HepG2 (cell line): ENCODE measurements at regions not wholly inside any gene's neighbourhood (a gene's known extent, or its start where the extent isn't known, plus 50 kb on each side); places are given as distances from the start of the nearest gene placed in this dataset.

ENCODE experiments used
- ATAC-seq: fragments of 200-7000 bp; cut with Tn5 transposase; 3 replicates; pipeline ENCODE4 v1.9.1; 2020; ENCODE audit warnings: mild to moderate bottlenecking, moderate library complexity
- BruUV-seq: library from RNA; stranded (reverse); fragments of 400-500 nt; replicated peaks from 2 replicates; lab custom pipeline; 2021; lab: Mats Ljungman, UMichigan
- CTCF ChIA-PET: fragments of 300-600 bp; formaldehyde crosslinking; extraction: SDS; loops from one replicate; lab custom pipeline; 2021; ENCODE audit warnings: low total read pairs, inconsistent platforms, low intra/inter-chr PET ratio; lab: Yijun Ruan, JAX
- POLR2A ChIA-PET: fragments of 350-600 bp; sonication (Branson Sonifier 250); formaldehyde crosslinking; loops from one replicate; lab custom pipeline; 2020; ENCODE audit warnings: antibody characterized with exemption, inconsistent platforms; lab: Yijun Ruan, JAX
- DNase-seq: peaks from one replicate; pipeline ENCODE4 v3.0.0-alpha.2; 2015; ENCODE audit warnings: low spot score
- FAIRE-seq: peaks from 3 replicates; lab custom pipeline; 2011; peaks lifted over from hg19 to GRCh38; lab: Jason Lieb, UNC
- H2AFZ ChIP-seq: one replicate; pipeline ENCODE4 v1.6.1; 2011; ENCODE audit warnings: low read length, inconsistent platforms
- H3K27ac ChIP-seq: fragments of 300-600 bp; 3 replicates; pipeline ENCODE4 v1.8.0; 2011; ENCODE audit warnings: mixed run types, mild to moderate bottlenecking, mixed read lengths, low read length, inconsistent platforms; ENCODE audit not compliant: insufficient read depth; ENCODE audit errors: extremely low read length
- H3K27me3 ChIP-seq, 2 experiments: fragments of 200-600 bp in 1 of 2; 2 replicates in 1 of 2; 3 replicates in 1 of 2; pipeline versions ENCODE4 v1.6.0 to v1.8.0; 2011; ENCODE audit warnings: low read length in 2 of 2, mild to moderate bottlenecking in 2 of 2, moderate library complexity in 2 of 2, inconsistent platforms in 1 of 2; ENCODE audit not compliant: insufficient read depth in 2 of 2, control insufficient read depth in 1 of 2
- H3K36me3 ChIP-seq, 2 experiments: fragments of 200-600 bp in 1 of 2; replicated peaks in 1 of 2; 2 replicates in 1 of 2; 3 replicates in 1 of 2; pipeline versions ENCODE4 v1.5.1 to v1.8.0; 2011; ENCODE audit warnings: low read length in 2 of 2, inconsistent platforms in 1 of 2; ENCODE audit not compliant: insufficient read depth in 2 of 2, control insufficient read depth in 1 of 2
- H3K4me1 ChIP-seq: 2 replicates; pipeline ENCODE4 v1.5.1; 2012; ENCODE audit warnings: low read length, inconsistent platforms; ENCODE audit not compliant: insufficient read depth
- H3K4me2 ChIP-seq: 2 replicates; pipeline ENCODE4 v1.6.0; 2011; ENCODE audit warnings: low read depth, low read length, inconsistent platforms
- H3K4me3 ChIP-seq, 3 experiments: fragments of 200-600 bp in 1 of 3; sonication (generic), shearing (Covaris generic) in 1 of 3; replicated peaks in 1 of 3; 2 replicates each; pipeline ENCODE4 v1.5.1; 2011 to 2016; ENCODE audit warnings: low read length in 3 of 3, inconsistent platforms in 2 of 3, low read depth in 2 of 3, mild to moderate bottlenecking in 2 of 3, control low read depth in 1 of 3, mixed read lengths in 1 of 3; ENCODE audit not compliant: insufficient read depth in 1 of 3
- H3K79me2 ChIP-seq: one replicate; pipeline ENCODE4 v1.6.1; 2011; ENCODE audit warnings: low read length, inconsistent platforms; ENCODE audit not compliant: insufficient read depth
- H3K9ac ChIP-seq: 2 replicates; pipeline ENCODE4 v1.6.0; 2011; ENCODE audit warnings: mild to moderate bottlenecking, low read depth, low read length, inconsistent platforms; ENCODE audit not compliant: insufficient read depth
- H3K9me3 ChIP-seq: 2 replicates; pipeline ENCODE4 v1.5.1; 2012; ENCODE audit warnings: mild to moderate bottlenecking, low read length
- H4K20me1 ChIP-seq: 2 replicates; pipeline ENCODE4 v1.6.0; 2011; ENCODE audit warnings: inconsistent platforms, mild to moderate bottlenecking, low read length, moderate library complexity; ENCODE audit not compliant: insufficient read depth
- ARNTL ChIP-seq: sonication (generic); formaldehyde crosslinking; IDR thresholded peaks from 2 replicates; pipeline ENCODE4 v1.4.0; 2020; ENCODE audit warnings: mild to moderate bottlenecking, missing genetic modification reagents
- HIC2 ChIP-seq: sonication (generic); formaldehyde crosslinking; IDR thresholded peaks from 2 replicates; pipeline ENCODE4 v1.9.0; 2022; ENCODE audit warnings: low read depth, missing genetic modification reagents
- HNF4G ChIP-seq, 2 experiments: sonication (generic) in 1 of 2; formaldehyde crosslinking in 1 of 2; IDR thresholded peaks; 2 replicates each; pipeline versions ENCODE4 v1.4.0 to v1.6.1; 2011 to 2020; ENCODE audit warnings: borderline replicate concordance in 2 of 2, low read depth in 2 of 2, mild to moderate bottlenecking in 2 of 2, low read length in 1 of 2, missing genetic modification reagents in 1 of 2, moderate library complexity in 1 of 2
- KLF6 ChIP-seq: IDR thresholded peaks from 2 replicates; pipeline ENCODE4 v1.8.0; 2016; ENCODE audit warnings: missing biosample characterization, missing genetic modification reagents
- KMT2A ChIP-seq: sonication (generic); formaldehyde crosslinking; IDR thresholded peaks from 2 replicates; pipeline ENCODE4 v1.4.0; 2020; ENCODE audit warnings: missing genetic modification reagents
- MXD1 ChIP-seq: sonication (generic); formaldehyde crosslinking; IDR thresholded peaks from 2 replicates; pipeline ENCODE4 v1.4.0; 2020; ENCODE audit warnings: mild to moderate bottlenecking, missing genetic modification reagents
- REST ChIP-seq, 2 experiments: IDR thresholded peaks; 2 replicates each; pipeline ENCODE4 v1.6.1; 2011 to 2012; ENCODE audit warnings: low read length in 2 of 2, borderline replicate concordance in 1 of 2, low read depth in 1 of 2, mild to moderate bottlenecking in 1 of 2, moderate library complexity in 1 of 2
- SALL2 ChIP-seq: sonication (generic); formaldehyde crosslinking; IDR thresholded peaks from 2 replicates; pipeline ENCODE4 v1.8.1; 2023; ENCODE audit warnings: mild to moderate bottlenecking, missing genetic modification reagents, inconsistent platforms
- SMAD3 ChIP-seq: sonication (generic); formaldehyde crosslinking; IDR thresholded peaks from 2 replicates; pipeline ENCODE4 v1.4.0; 2020; ENCODE audit warnings: missing genetic modification reagents
- TBP ChIP-seq: sonication (generic); formaldehyde crosslinking; IDR thresholded peaks from 2 replicates; pipeline ENCODE4 v1.5.0; 2020; ENCODE audit warnings: missing genetic modification reagents
- ZBTB34 ChIP-seq: sonication (generic); formaldehyde crosslinking; IDR thresholded peaks from 2 replicates; pipeline ENCODE4 v1.8.0; 2022; ENCODE audit warnings: mild to moderate bottlenecking, missing genetic modification reagents
- ZNF557 ChIP-seq: sonication (generic); formaldehyde crosslinking; IDR thresholded peaks from 2 replicates; pipeline ENCODE4 v1.4.0; 2020; ENCODE audit warnings: missing genetic modification reagents
- ZNF691 ChIP-seq: sonication (generic); formaldehyde crosslinking; IDR thresholded peaks from 2 replicates; pipeline ENCODE4 v1.4.0; 2020; ENCODE audit warnings: missing genetic modification reagents, low read depth, mild to moderate bottlenecking, borderline replicate concordance
- ZNF746 ChIP-seq: sonication (generic); formaldehyde crosslinking; IDR thresholded peaks from 2 replicates; pipeline ENCODE4 v1.8.0; 2022; ENCODE audit warnings: mild to moderate bottlenecking, missing genetic modification reagents
- in situ Hi-C: cut with HindIII; loops from 2 replicates; pipeline ENCODE4 v1.10.0; 2017; ENCODE audit warnings: low pct_unique_long_range_greater_than_20kb; ENCODE audit not compliant: extremely low pct_ligation_motif_present
- intact Hi-C: fragments of 100-400 bp; cut with micrococcal nuclease; formaldehyde crosslinking; loops from one replicate; pipeline ENCODE4 v1.10.0; 2022; ENCODE audit not compliant: unreplicated experiment

- TF ChIP-seq REST (IDR thresholded peaks at IDR 0.05; ENCODE audit: borderline replicate concordance in 1 of 2, low read depth in 1 of 2, low read length in 2 of 2) (no peak), KLF6 (no peak), ZNF691 (CRISPR knock-in tag) (no peak), TBP (CRISPR knock-in tag) (no peak), SMAD3 (CRISPR knock-in tag) (no peak), HNF4G (IDR thresholded peaks at IDR 0.05; ENCODE audit: borderline replicate concordance, low read depth, low read length) (no peak), HNF4G (CRISPR knock-in tag; IDR thresholded peaks at IDR 0.05; ENCODE audit: borderline replicate concordance, low read depth) (no peak)
Measured at GRCh38 chr2:59005836-59006615, 764.9 kb upstream of the FANCL start (continued).

- intact Hi-C loops (no loop called here), in situ Hi-C loops (loop anchor here (25.0 kb wide), 1 partner anchor 1583 kb away; no protein-coding TSS in a partner anchor)
- Histone ChIP-seq H3K4me2 (no peak overlapping the region), H3K27me3 (no peaks in the 10 kb centered on the region), H3K9me3 (no peaks in the 10 kb centered on the region), H4K20me1 (no peaks in the 10 kb centered on the region), H3K9ac (no peak overlapping the region), H3K4me1 (no peaks in the 10 kb centered on the region), H3K27ac (no peak overlapping the region), H3K79me2 (no peaks in the 10 kb centered on the region), H3K36me3 (no peaks in the 10 kb centered on the region), H3K4me3 (no peak overlapping the region), H2AFZ (no peak overlapping the region)
- ChIA-PET POLR2A (no interaction called here), CTCF (no interaction called here)
- no peak for FAIRE-seq
- DNase-seq: no peak
- no peak for ATAC-seq
- no TSS peak for BruUV-seq
- TF ChIP-seq KMT2A (CRISPR knock-in tag): no peak
- TF ChIP-seq ZNF746 (CRISPR knock-in tag): no peak
- no peak for TF ChIP-seq HIC2 (CRISPR knock-in tag)
- no peak for TF ChIP-seq ZBTB34 (CRISPR knock-in tag)
- no peak for TF ChIP-seq SALL2 (CRISPR knock-in tag)
- no peak for TF ChIP-seq MXD1 (CRISPR knock-in tag)
- TF ChIP-seq ZNF557 (CRISPR knock-in tag): no peak
- no peak for TF ChIP-seq ARNTL (CRISPR knock-in tag)
Measured at GRCh38 chr2:59004621-59005020, 763.5 kb upstream of the FANCL start.
